Activated T-cell treated with anti-CD3 and anti-CD28 coated beads, Interleukin-2, amount 50 U/mL, for 1 hour (primary cell): ENCODE measurements at regions not wholly inside any gene's neighbourhood (a gene's known extent, or its start where the extent isn't known, plus 50 kb on each side); places are given as distances from the start of the nearest gene placed in this dataset.
"Not testable (repeated sequence)": the region's sequence is repeated elsewhere in the genome, so short reads cannot be mapped to it uniquely, and the experiment has no call there.

ENCODE experiments used
- DNase-seq: peaks from one replicate; pipeline ENCODE4 v3.0.0-alpha.2; 2020

DNA sequence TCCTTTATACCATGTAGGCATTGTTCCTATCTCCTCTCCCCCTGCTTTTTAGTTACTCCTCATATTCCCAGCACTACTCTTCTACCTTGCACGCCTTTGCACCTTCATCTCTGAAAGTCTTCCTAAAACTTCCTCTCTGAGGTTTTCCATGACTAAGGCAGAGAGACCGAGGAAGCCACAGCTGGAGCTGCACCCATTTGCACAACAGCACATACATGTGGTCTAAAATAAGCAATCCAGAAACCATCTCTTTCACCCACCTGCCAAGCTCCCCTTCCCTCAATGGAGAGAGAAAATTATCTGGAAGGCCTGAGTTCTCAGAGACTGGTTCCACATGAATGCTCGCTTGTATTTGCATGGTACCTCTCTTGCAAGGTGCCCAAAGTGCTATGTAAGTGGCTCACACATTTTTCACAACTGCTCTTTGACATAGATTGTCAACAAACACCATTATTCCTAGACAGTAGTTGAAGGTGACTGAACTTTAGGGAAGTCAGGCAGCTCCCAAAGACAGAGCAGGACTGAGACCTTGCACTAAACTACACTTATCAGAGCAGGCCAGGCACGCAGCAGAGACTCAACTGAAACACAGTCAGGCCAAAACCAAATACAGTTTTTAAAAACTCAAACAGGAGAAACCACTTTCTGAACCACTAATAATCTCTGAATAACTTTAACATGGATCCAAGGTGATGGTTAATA, 313.2 kb downstream of the TFAP2A start:
- no peak for DNase-seq

DNA sequence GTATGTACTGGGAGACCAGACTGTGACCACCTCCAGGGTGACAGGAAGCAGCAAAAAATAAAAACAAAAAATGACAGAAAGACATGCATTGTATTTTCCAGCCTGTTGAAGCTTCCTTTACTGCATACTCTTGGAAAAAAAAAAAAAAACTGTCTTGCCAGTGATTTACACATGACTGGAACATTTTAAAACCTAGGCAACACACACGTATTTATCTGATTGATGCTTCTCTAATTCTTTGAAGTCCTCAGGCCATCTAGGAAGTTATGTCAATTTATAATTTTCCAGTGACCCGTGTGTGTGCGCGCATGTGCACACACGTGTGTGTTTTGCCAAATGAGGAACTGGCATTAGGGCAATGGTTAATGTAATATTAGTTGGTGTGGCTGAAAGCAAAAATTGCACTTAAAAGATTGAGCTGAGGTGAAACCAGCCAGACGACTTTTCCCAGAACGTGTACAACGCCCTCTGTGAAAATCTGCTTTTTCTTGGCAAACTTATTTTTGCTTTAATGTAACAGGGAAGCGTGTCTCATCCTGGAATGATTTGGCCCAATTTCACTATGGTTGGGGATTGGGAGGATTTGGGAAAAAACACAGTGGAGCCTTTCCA, 315.2 kb downstream of the TFAP2A start:
- no peak for DNase-seq

DNA sequence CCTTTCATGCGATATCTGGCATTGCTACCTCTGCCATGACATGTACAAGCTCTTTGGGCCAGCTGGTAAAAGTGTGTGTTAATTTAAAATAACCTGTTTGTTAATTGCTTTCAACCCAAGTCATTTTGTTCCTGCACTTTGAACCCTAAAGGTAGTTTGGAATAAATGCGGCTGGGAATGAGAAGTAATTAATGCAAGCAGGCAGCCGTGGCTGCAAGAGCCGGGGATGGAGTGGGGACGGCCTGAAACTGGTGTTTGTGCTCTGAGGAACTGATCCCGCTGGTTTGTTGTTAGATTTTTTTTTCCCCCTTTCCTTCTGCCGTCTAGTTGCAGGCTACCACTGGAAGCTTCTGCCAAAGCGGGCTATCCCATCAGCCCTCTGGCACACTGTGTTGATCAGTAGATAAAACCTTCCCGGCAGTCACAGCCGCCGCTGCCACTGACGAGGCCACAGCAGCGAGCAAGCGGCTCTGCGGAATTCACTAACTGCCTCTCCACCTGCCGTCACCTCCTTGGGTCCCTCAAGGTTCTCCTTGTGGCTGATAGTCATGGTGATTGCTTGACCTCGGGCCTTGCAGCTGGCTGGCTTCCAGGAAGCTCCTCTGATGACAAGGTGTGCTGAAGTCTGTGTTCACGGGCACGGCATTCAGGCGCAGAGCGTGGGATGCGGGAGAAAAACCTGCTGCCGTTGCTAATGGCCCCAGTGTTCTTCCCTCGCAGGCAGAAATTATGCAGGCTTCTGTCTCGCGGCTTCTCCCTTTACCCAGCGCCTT, 315.9 kb downstream of the TFAP2A start:
- no peak for DNase-seq

- no peak for DNase-seq
Observed at GRCh38 chr6:10093282-10093681, 321.6 kb downstream of the TFAP2A start.

DNA sequence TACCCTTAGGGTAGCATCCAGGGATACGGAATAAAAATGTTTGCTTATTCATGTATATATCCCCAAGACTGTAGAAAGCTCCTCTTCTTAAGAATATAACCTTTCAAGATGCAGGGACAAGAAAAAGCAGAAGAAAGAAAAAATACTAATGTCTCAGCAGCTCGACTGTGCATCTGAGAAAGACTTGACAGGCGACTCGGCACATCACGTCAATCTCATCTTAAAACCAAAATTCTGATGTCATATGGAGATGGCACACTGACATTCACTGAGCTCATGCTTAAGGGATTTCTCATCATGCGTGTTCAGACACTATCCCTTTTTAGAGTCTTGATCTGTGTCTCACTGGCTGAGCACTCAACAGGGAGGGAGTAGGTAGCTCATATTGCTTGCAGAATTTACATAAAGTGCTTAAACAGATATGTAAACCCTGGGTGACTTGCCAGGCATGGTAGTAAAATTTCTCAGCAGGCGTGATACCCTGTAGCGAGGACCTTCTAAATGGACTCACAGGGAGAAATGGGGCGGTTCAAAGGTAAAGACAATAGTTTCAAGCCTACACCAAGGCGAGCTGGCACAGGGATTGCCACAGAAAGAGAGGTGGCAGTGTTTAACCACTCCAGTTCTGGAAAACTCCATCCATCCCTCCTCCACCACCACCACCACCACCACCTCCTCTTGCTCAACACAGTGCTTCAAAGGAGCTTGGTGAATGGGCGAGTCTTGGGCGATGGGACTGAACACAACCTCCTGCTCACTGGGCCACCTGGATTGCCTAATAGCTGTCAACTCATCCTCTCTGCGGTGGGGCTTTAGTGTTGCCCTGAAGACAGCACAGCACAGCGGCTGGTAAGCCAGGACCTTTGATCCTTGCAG, 330.5 kb downstream of the TFAP2A start:
- no peak for DNase-seq

- no peak for DNase-seq
Observed at GRCh38 chr6:10082385-10082784, 332.5 kb downstream of the TFAP2A start.

DNA sequence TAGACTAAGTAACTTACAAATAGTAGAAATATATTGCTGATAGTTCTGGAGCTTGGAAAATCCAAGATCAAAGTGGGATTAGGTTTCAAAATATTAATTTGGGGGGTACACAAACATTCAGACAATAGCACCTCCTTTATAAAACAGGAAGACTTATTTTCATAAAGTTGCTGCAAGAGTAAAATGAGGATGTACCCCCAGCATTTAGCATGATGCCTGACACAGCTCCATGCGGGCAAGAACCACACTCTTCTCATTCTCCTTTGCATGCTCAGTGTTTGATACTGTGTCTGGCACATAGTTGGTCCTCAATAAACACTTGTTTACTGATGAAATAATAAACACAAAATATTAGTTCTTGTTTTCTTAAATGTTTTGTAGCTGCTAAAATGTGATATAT, 332.9 kb downstream of the TFAP2A start:
- DNase-seq: no peak

- DNase-seq: no peak
Observed at GRCh38 chr6:10081075-10081474, 333.8 kb downstream of the TFAP2A start.

- no peak for DNase-seq
Observed at GRCh38 chr6:10080561-10080960, 334.3 kb downstream of the TFAP2A start.

DNA sequence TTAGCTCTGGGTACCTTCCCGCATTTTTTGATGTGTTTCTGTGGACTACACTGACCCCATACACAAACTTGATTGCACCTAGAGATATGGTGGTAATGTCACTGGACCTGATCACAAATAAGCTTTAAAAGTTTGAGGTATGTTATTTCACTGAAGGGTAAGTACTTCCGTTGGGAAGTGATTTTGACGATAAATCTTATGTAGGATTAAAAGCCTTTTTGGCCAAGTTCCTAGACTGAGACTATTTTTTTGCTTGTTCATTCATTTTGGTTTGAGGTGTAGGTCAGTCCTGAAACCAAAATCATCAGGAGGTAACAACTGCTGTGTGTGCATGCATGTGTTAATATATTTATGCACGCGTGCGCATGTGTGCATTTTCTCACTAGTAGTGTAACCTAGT, 336.3 kb downstream of the TFAP2A start:
- no peak for DNase-seq

GRCh38 chr6:10074726-10075125, 340.1 kb downstream of the TFAP2A start:
- DNase-seq: not testable (repeated sequence)

DNA sequence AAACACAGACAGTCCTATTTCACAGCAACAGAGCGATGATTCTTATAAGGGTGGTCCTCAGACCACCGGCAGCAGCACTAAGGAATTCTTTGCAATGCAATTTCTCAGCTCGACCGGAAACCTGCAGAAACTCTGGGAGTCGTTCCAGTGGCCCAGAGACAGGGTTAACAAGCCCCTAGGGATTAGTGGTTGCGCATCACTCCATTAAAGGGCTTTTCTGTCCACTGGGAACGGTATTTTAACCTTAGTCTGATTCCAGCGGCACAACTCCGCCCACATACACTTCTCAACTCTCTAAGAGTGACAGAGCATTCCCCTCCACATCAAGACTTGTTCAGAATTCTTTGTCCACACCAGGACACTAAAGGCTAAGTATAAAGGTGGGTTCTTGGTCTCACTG, 341.5 kb downstream of the TFAP2A start:
- DNase-seq: no peak

- DNase-seq: no peak
Observed at GRCh38 chr6:10071631-10072220, 343.1 kb downstream of the TFAP2A start.

GRCh38 chr6:10060004-10060403, 354.9 kb downstream of the TFAP2A start:
- DNase-seq: no peak

DNA sequence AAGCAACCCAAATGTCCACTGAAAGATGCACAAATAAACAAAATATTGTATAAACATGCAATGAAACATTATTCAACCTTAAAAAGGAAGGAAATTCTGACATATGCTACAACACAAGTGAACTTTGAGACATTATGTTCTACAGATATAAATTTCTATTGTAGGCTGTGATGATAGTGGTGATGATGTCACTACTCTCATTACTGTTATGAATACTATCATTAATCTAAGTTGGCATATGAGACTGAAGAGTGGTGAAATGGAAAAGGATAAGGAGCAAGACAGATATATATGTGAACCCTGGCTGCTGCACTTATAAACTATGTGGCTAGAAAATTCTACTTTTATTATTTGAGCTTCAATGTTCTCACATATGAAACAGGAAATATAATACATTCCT, 360.2 kb downstream of the TFAP2A start:
- no peak for DNase-seq

DNA sequence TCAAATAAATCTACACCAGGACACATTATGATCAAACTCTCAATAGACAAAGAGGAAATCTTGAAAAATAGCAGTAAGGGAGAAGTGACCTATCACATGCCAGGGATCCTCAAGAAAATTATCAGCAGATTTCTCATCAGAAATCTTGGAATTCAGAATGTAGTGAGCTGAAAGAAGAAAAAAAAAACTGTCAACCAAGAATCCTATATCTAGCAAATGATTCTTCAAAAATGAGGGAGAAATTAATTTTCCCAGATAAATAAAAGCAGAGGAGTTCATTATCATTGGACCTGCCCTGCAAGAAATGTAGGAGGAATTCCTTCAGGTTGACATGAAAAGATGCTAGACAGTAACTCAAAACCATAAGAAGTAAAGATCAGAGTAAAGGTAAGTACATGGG, 363.6 kb downstream of the TFAP2A start:
- no peak for DNase-seq

DNA sequence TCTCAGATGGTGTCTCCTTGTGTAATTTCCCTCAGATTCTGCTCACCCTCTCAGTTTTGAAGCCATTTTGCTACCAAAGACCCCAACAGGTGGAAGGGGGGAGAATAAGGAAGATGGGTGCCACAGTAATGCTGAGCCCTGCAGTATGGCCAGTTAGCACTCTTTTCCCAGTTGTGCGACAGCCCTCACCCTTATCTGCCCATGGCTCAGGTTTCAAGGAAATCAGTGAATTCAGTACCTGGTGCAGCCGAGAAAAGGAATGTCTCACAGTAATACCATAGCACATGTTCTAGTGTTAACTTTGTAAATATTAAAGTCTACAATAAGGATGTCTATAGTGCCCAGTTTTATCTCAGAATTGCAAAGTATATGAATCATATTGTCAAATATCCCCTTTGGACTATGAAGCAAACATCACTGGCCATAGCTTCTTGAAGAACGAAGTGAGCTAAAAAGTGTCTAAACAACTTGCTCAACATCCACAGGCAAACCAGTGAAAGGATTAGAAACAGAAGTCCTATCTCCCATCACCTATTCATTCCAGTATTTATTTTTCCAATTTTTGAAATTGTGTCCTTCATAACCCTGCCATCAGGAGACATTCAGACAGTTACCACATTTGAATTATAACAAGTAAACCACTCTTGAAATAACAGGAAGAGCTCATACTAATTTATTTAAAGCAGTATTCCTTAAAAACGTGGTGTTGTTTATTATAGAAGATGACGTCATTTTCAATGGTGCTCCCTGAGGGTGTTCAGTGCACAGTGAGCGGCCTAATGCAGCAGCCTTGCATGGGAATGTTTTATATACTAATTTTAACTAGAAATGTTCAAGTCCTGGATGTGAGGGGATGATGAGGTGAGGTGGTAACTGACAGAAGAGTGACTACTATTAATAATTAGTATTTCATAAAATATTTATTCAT, 366.2 kb downstream of the TFAP2A start:
- DNase-seq: no peak

DNA sequence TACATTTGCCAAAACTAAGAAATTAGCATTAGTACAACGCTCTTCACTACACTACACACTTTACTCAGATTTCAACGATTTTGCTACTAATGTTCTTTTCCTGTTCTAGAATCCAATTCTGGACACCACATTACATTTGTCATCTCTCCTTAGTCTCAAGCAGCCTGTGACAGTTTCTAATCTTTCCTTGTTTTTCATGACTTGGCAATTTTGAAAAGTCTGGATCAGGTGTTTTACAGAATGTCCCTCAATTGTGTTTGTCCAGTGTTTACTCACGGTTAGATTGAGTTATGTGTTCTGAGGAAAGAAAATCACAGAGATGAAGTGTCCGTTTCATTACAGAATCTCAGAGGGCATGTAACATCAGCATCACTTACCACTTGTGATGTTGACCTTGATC, 372.6 kb downstream of the TFAP2A start:
- DNase-seq: no peak

- no peak for DNase-seq
Observed at GRCh38 chr6:10033223-10033829, 381.5 kb downstream of the TFAP2A start.

GRCh38 chr6:10031617-10032016, 383.3 kb downstream of the TFAP2A start:
- DNase-seq: no peak

- no peak for DNase-seq
Observed at GRCh38 chr6:10030942-10031537, 383.8 kb downstream of the TFAP2A start.
